H1 (cell line): ENCODE measurements at regions not wholly inside any gene's neighbourhood (a gene's known extent, or its start where the extent isn't known, plus 50 kb on each side); places are given as distances from the start of the nearest gene placed in this dataset.

ENCODE experiments used
- CTCF ChIA-PET: fragments of 300-600 bp; sonication (Branson Sonifier 250); formaldehyde crosslinking; loops from one replicate; lab custom pipeline; 2021; ENCODE audit not compliant: partially characterized antibody; lab: Charles Lee
- POLR2A ChIA-PET: fragments of 300-600 bp; sonication (Branson Sonifier 250); formaldehyde crosslinking; loops from one replicate; lab custom pipeline; 2021; ENCODE audit warnings: inconsistent platforms; ENCODE audit not compliant: partially characterized antibody; lab: Charles Lee
- DNase-seq, 2 experiments: peaks; one replicate each; pipeline versions ENCODE4 v3.0.0 to v3.0.0-alpha.2; 2010 to 2022; ENCODE audit warnings: low spot score in 2 of 2, low read depth in 1 of 2, mixed read lengths in 1 of 2
- FAIRE-seq: peaks from 2 replicates; lab custom pipeline; 2011; peaks lifted over from hg19 to GRCh38; lab: Jason Lieb, UNC
- H2AFZ ChIP-seq: 2 replicates; pipeline ENCODE4 v1.8.1; 2012; ENCODE audit warnings: low read length, inconsistent platforms
- H2AK5ac ChIP-seq: 2 replicates; pipeline ENCODE4 v1.6.1; 2013; ENCODE audit warnings: low read depth, low read length
- H2BK120ac ChIP-seq: replicated peaks from 2 replicates; pipeline ENCODE3; 2013; ENCODE audit warnings: low read depth, low read length, inconsistent platforms
- H2BK12ac ChIP-seq: 2 replicates; pipeline ENCODE4 v1.6.1; 2013; ENCODE audit warnings: low read depth, low read length
- H2BK15ac ChIP-seq: 2 replicates; pipeline ENCODE4 v1.6.1; 2013; ENCODE audit warnings: low read length
- H2BK20ac ChIP-seq: 2 replicates; pipeline ENCODE4 v1.6.1; 2013; ENCODE audit warnings: low read length
- H2BK5ac ChIP-seq: 2 replicates; pipeline ENCODE4 v1.6.1; 2013; ENCODE audit warnings: low read depth, low read length
- H3K14ac ChIP-seq: 2 replicates; pipeline ENCODE4 v1.6.1; 2013; ENCODE audit warnings: inconsistent platforms; ENCODE audit not compliant: insufficient read length
- H3K18ac ChIP-seq: 2 replicates; pipeline ENCODE4 v1.6.1; 2013; ENCODE audit warnings: low read length; ENCODE audit errors: extremely low read depth
- H3K23ac ChIP-seq: 2 replicates; pipeline ENCODE4 v1.6.1; 2013; ENCODE audit warnings: inconsistent platforms; ENCODE audit not compliant: insufficient read length
- H3K23me2 ChIP-seq: 2 replicates; pipeline ENCODE4 v1.6.1; 2013; ENCODE audit warnings: low read depth, low read length
- H3K27ac ChIP-seq: 2 replicates; pipeline ENCODE4 v1.6.1; 2011; ENCODE audit warnings: low read depth, low read length, inconsistent platforms
- H3K27me3 ChIP-seq, 4 experiments: replicated peaks in 1 of 4; 1 replicate in 1 of 4; 2 replicates in 3 of 4; pipeline versions ENCODE4 v1.6.1 to v1.8.1; 2011 to 2013; ENCODE audit warnings: low read length in 3 of 4, mild to moderate bottlenecking in 3 of 4, inconsistent platforms in 2 of 4, mixed read lengths in 2 of 4, moderate library complexity in 1 of 4; ENCODE audit not compliant: control insufficient read depth in 3 of 4, insufficient read depth in 3 of 4; ENCODE audit errors: extremely low read depth in 1 of 4
- H3K36me3 ChIP-seq, 4 experiments: 2 replicates each; pipeline versions ENCODE4 v1.6.1 to v1.8.1; 2011 to 2013; ENCODE audit warnings: mild to moderate bottlenecking in 4 of 4, low read length in 3 of 4, moderate library complexity in 2 of 4, control low read depth in 1 of 4, inconsistent platforms in 1 of 4; ENCODE audit not compliant: insufficient read depth in 4 of 4, control insufficient read depth in 2 of 4
- H3K4ac ChIP-seq: replicated peaks from 2 replicates; pipeline ENCODE3; 2013; ENCODE audit warnings: low read length, low read depth, mixed read lengths, inconsistent platforms; ENCODE audit not compliant: insufficient read length
- H3K4me1 ChIP-seq, 4 experiments: replicated peaks in 1 of 4; 1 replicate in 1 of 4; 2 replicates in 3 of 4; pipeline versions ENCODE4 v1.6.1 to v1.8.1; 2011 to 2013; ENCODE audit warnings: low read length in 3 of 4, inconsistent platforms in 2 of 4, mixed read lengths in 1 of 4; ENCODE audit not compliant: insufficient read depth in 4 of 4, control insufficient read depth in 3 of 4
- H3K4me2 ChIP-seq, 2 experiments: 2 replicates each; pipeline versions ENCODE4 v1.6.1 to v1.8.1; 2011 to 2013; ENCODE audit warnings: low read depth in 2 of 2, low read length in 2 of 2, control low read depth in 1 of 2, inconsistent platforms in 1 of 2, mild to moderate bottlenecking in 1 of 2; ENCODE audit not compliant: insufficient read depth in 1 of 2
- H3K4me3 ChIP-seq, 4 experiments: fragments of 200-600, 300-600 bp in 1 of 4; sonication (generic), shearing (Covaris generic), sonication (Bioruptor Twin) in 1 of 4; 2 replicates each; pipeline versions ENCODE4 v1.5.1 to v1.8.1; 2011 to 2016; ENCODE audit warnings: low read length in 4 of 4, low read depth in 3 of 4, control low read depth in 2 of 4, inconsistent platforms in 2 of 4, mild to moderate bottlenecking in 2 of 4, mixed read lengths in 1 of 4, moderate library complexity in 1 of 4; ENCODE audit not compliant: insufficient read depth in 2 of 4; ENCODE audit errors: extremely low read depth in 1 of 4
- H3K56ac ChIP-seq: replicated peaks from 2 replicates; pipeline ENCODE3; 2013; ENCODE audit warnings: low read depth, mild to moderate bottlenecking, mixed read lengths, low read length, inconsistent platforms; ENCODE audit not compliant: insufficient read length
- H3K79me1 ChIP-seq: 2 replicates; pipeline ENCODE4 v1.6.1; 2013; ENCODE audit warnings: low read depth, low read length, control low read depth
- H3K79me2 ChIP-seq, 2 experiments: 2 replicates each; pipeline versions ENCODE4 v1.6.1 to v1.8.1; 2012 to 2013; ENCODE audit warnings: low read length in 2 of 2, mild to moderate bottlenecking in 2 of 2, inconsistent platforms in 1 of 2; ENCODE audit not compliant: insufficient read depth in 2 of 2, control insufficient read depth in 1 of 2
- H3K9ac ChIP-seq, 4 experiments: replicated peaks in 1 of 4; 1 replicate in 1 of 4; 2 replicates in 3 of 4; pipeline versions ENCODE4 v1.6.1 to v1.8.1; 2011 to 2013; ENCODE audit warnings: low read depth in 3 of 4, low read length in 3 of 4, control low read depth in 2 of 4, mild to moderate bottlenecking in 2 of 4, moderate library complexity in 2 of 4, inconsistent platforms in 1 of 4; ENCODE audit errors: extremely low read depth in 1 of 4
- H3K9me3 ChIP-seq, 2 experiments: 2 replicates each; pipeline versions ENCODE4 v1.6.1 to v1.8.1; 2012 to 2013; ENCODE audit warnings: mild to moderate bottlenecking in 2 of 2, moderate library complexity in 2 of 2, control low read depth in 1 of 2, inconsistent platforms in 1 of 2, low read depth in 1 of 2, low read length in 1 of 2, mixed read lengths in 1 of 2; ENCODE audit not compliant: insufficient read depth in 2 of 2
- H4K20me1 ChIP-seq, 2 experiments: replicated peaks in 1 of 2; 2 replicates each; pipeline versions ENCODE3 to v1.8.1; 2011 to 2013; ENCODE audit warnings: inconsistent platforms in 2 of 2, low read length in 2 of 2, mild to moderate bottlenecking in 1 of 2; ENCODE audit not compliant: insufficient read depth in 2 of 2, control insufficient read depth in 1 of 2
- H4K5ac ChIP-seq: 2 replicates; pipeline ENCODE4 v1.6.1; 2013; ENCODE audit warnings: low read length, low read depth, mixed read lengths, inconsistent platforms; ENCODE audit not compliant: insufficient read length
- H4K8ac ChIP-seq: 2 replicates; pipeline ENCODE4 v1.8.0; 2013; ENCODE audit warnings: mild to moderate bottlenecking, moderate library complexity, low read length, inconsistent platforms; ENCODE audit not compliant: insufficient read depth; ENCODE audit errors: extremely low read depth
- H4K91ac ChIP-seq: replicated peaks from 2 replicates; pipeline ENCODE3; 2013; ENCODE audit warnings: low read length, mixed read lengths, inconsistent platforms; ENCODE audit not compliant: insufficient read length
- CTCF ChIP-seq, 3 experiments: IDR thresholded peaks; 1 replicate in 2 of 3; 2 replicates in 1 of 3; pipeline versions ENCODE4 v1.5.1 to v1.6.1; 2011; ENCODE audit warnings: low read length in 3 of 3, mild to moderate bottlenecking in 3 of 3, inconsistent platforms in 2 of 3, low read depth in 1 of 3, moderate library complexity in 1 of 3; ENCODE audit not compliant: insufficient read depth in 1 of 3; ENCODE audit errors: control extremely low read depth in 1 of 3
- EP300 ChIP-seq, 2 experiments: IDR thresholded peaks; 1 replicate in 1 of 2; 2 replicates in 1 of 2; pipeline ENCODE4 v1.6.1; 2011 to 2012; ENCODE audit warnings: low read depth in 2 of 2, low read length in 2 of 2, mild to moderate bottlenecking in 2 of 2, borderline replicate concordance in 1 of 2, inconsistent platforms in 1 of 2, moderate library complexity in 1 of 2
- KDM4A ChIP-seq: IDR thresholded peaks from one replicate; pipeline ENCODE4 v1.7.1; 2012; ENCODE audit warnings: low read depth, mild to moderate bottlenecking, moderate library complexity, low read length, inconsistent platforms; ENCODE audit not compliant: severe bottlenecking
- RFX5 ChIP-seq: IDR thresholded peaks from 2 replicates; pipeline ENCODE4 v1.6.1; 2011; ENCODE audit warnings: low read depth, low read length, improper control_type of control experiment, borderline replicate concordance
- SAP30 ChIP-seq: fragments of 300-600 bp; sonication (generic); IDR thresholded peaks from 2 replicates; pipeline ENCODE4 v1.7.1; 2012; ENCODE audit warnings: low read length, moderate library complexity, mild to moderate bottlenecking, inconsistent platforms; ENCODE audit not compliant: insufficient read depth, insufficient replicate concordance
- SP2 ChIP-seq: IDR thresholded peaks from 2 replicates; pipeline ENCODE4 v1.6.1; 2012; ENCODE audit warnings: mild to moderate bottlenecking, low read length, inconsistent platforms
- TCF12 ChIP-seq: IDR thresholded peaks from 2 replicates; pipeline ENCODE4 v1.6.1; 2011; ENCODE audit warnings: low read depth, mild to moderate bottlenecking, low read length
- WGBS, 2 experiments: shearing (Covaris generic) in 1 of 2; methylation state at CpG; one replicate each; pipeline versions ENCODE4 v1.1.6 to v1.1.7; 2013 to 2015; ENCODE audit warnings: low lambda C conversion rate in 2 of 2, mixed read lengths in 2 of 2, inconsistent platforms in 1 of 2, low coverage in 1 of 2, missing lambda C conversion rate in 1 of 2; ENCODE audit not compliant: insufficient replicate concordance in 2 of 2, insufficient coverage in 1 of 2, insufficient read length in 1 of 2; ENCODE audit errors: extremely low coverage in 1 of 2, missing lambda C conversion rate in 1 of 2; 5-methylcytosine and 5-hydroxymethylcytosine counted together
- TF ChIP-seq, protein P1 (sequence below): IDR thresholded peaks from 2 replicates; pipeline ENCODE4 v1.6.1; 2011; ENCODE audit warnings: low read depth, mild to moderate bottlenecking, low read length; ENCODE audit not compliant: insufficient read depth
- TF ChIP-seq, protein P2 (sequence below): IDR thresholded peaks from 2 replicates; pipeline ENCODE4 v1.6.1; 2012; ENCODE audit warnings: low read length, inconsistent platforms

GRCh38 chr2:126049461-126049860, 606.5 kb upstream of the GYPC start:
- Histone ChIP-seq H3K36me3 (no peaks in the 10 kb centered on the region), H2BK12ac (no peak overlapping the region)
- FAIRE-seq = no peak
- TF ChIP-seq TCF12 (no peak), KDM4A (no peak), EP300 (IDR thresholded peaks at IDR 0.05; ENCODE audit: borderline replicate concordance in 1 of 2, low read depth in 2 of 2, low read length in 2 of 2) (no peak), SAP30 (no peak), SP2 (no peak), RFX5 (no peak), CTCF (IDR thresholded peaks at IDR 0.05; ENCODE audit: control extremely low read depth in 1 of 3, insufficient read depth in 1 of 3, low read depth in 1 of 3, low read length in 3 of 3) (no peak)
- TF ChIP-seq, protein P1, sequence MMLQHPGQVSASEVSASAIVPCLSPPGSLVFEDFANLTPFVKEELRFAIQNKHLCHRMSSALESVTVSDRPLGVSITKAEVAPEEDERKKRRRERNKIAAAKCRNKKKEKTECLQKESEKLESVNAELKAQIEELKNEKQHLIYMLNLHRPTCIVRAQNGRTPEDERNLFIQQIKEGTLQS = no peak
- TF ChIP-seq, protein P2, sequence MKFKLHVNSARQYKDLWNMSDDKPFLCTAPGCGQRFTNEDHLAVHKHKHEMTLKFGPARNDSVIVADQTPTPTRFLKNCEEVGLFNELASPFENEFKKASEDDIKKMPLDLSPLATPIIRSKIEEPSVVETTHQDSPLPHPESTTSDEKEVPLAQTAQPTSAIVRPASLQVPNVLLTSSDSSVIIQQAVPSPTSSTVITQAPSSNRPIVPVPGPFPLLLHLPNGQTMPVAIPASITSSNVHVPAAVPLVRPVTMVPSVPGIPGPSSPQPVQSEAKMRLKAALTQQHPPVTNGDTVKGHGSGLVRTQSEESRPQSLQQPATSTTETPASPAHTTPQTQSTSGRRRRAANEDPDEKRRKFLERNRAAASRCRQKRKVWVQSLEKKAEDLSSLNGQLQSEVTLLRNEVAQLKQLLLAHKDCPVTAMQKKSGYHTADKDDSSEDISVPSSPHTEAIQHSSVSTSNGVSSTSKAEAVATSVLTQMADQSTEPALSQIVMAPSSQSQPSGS = no peak

More at GRCh38 chr2:126049461-126049860, 606.5 kb upstream of the GYPC start:
- Histone ChIP-seq H3K4me1 (no peaks in the 10 kb centered on the region), H4K20me1 (no peaks in the 10 kb centered on the region), H4K91ac (no peak overlapping the region), H4K5ac (no peak overlapping the region), H3K23ac (no peak overlapping the region), H3K9ac (no peak overlapping the region), H3K79me1 (no peaks in the 10 kb centered on the region), H3K4me2 (no peak overlapping the region), H3K27ac (no peak overlapping the region), H3K9me3 (peaks cover 0 to 3% of the 10 kb centered on the region in 2 experiments; a peak in 1 of 4 replicates), H2BK20ac (no peak overlapping the region), H3K27me3 (no peaks in the 10 kb centered on the region), H3K79me2 (no peaks in the 10 kb centered on the region), H3K14ac (no peak overlapping the region), H2BK120ac (no peak overlapping the region), H3K56ac (no peak overlapping the region), H4K8ac (no peak overlapping the region), H3K4ac (no peak overlapping the region), H2BK15ac (no peak overlapping the region), H2AK5ac (no peak overlapping the region), H3K18ac (no peak overlapping the region), H2AFZ (no peak overlapping the region), H2BK5ac (no peak overlapping the region), H3K4me3 (no peak overlapping the region), H3K23me2 (no peaks in the 10 kb centered on the region)
- WGBS, 2 experiments = 93% methylated on average over 1 of the region's 1 CpG; no CpG with 5 or more reads in 1 of the 2 experiments
- ChIA-PET POLR2A (no interaction called here), CTCF (interaction anchor here (0.6 to 1.3 kb wide), 3 partner anchors 20 to 383 kb away, joined by 3 to 4 read pairs (median 3); no protein-coding TSS in a partner anchor)
- no peak for DNase-seq
